ENCODE measurements at regions not wholly inside any gene's neighbourhood (a gene's known extent, or its start where the extent isn't known, plus 50 kb on each side); places are given as distances from the start of the nearest gene placed in this dataset.

- TF ChIP-seq, protein P1, sequence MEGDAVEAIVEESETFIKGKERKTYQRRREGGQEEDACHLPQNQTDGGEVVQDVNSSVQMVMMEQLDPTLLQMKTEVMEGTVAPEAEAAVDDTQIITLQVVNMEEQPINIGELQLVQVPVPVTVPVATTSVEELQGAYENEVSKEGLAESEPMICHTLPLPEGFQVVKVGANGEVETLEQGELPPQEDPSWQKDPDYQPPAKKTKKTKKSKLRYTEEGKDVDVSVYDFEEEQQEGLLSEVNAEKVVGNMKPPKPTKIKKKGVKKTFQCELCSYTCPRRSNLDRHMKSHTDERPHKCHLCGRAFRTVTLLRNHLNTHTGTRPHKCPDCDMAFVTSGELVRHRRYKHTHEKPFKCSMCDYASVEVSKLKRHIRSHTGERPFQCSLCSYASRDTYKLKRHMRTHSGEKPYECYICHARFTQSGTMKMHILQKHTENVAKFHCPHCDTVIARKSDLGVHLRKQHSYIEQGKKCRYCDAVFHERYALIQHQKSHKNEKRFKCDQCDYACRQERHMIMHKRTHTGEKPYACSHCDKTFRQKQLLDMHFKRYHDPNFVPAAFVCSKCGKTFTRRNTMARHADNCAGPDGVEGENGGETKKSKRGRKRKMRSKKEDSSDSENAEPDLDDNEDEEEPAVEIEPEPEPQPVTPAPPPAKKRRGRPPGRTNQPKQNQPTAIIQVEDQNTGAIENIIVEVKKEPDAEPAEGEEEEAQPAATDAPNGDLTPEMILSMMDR (optimal IDR thresholded peaks at IDR 0.05 in 1 of 3, IDR thresholded peaks at IDR 0.05 in 1 of 3, conservative IDR thresholded peaks at IDR 0.05 in 1 of 3; ENCODE audit: extremely low read depth in 1 of 3, insufficient read depth in 2 of 3, low read length in 3 of 3) = no peak
- no peak for TF ChIP-seq EZH2 (IDR thresholded peaks at IDR 0.05; ENCODE audit: low read length)
Observed at GRCh38 chr7:81484261-81484660, 285.6 kb downstream of the HGF start.
